ENCODE measurements at regions not wholly inside any gene's neighbourhood (a gene's known extent, or its start where the extent isn't known, plus 50 kb on each side); places are given as distances from the start of the nearest gene placed in this dataset.

DNA sequence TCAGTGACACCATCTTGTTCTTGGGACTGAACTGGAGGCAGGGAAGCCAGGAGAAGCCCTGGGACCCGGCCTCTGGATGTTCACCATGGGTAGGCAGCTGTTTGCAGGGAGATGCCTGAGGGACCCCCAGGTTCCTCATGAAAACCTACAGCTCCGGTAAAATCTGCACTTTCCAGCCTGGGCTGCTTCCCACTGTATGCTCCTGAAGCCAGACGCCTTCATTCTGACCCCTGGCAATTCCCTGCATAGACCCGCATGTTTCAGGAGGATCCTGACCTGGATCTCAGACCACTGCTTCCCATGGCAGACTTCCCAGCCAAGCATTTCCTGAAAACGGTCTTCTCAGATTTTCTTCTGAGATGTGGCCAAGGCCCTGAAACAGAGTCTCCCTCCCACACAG is 306.7 kb downstream of the PREX1 start:
- TF ChIP-seq, protein P1, sequence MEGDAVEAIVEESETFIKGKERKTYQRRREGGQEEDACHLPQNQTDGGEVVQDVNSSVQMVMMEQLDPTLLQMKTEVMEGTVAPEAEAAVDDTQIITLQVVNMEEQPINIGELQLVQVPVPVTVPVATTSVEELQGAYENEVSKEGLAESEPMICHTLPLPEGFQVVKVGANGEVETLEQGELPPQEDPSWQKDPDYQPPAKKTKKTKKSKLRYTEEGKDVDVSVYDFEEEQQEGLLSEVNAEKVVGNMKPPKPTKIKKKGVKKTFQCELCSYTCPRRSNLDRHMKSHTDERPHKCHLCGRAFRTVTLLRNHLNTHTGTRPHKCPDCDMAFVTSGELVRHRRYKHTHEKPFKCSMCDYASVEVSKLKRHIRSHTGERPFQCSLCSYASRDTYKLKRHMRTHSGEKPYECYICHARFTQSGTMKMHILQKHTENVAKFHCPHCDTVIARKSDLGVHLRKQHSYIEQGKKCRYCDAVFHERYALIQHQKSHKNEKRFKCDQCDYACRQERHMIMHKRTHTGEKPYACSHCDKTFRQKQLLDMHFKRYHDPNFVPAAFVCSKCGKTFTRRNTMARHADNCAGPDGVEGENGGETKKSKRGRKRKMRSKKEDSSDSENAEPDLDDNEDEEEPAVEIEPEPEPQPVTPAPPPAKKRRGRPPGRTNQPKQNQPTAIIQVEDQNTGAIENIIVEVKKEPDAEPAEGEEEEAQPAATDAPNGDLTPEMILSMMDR (IDR thresholded peaks at IDR 0.05): no peak
- TF ChIP-seq EZH2 (IDR thresholded peaks at IDR 0.05): no peak
